Caco-2 (cell line): ENCODE measurements at regions not wholly inside any gene's neighbourhood (a gene's known extent, or its start where the extent isn't known, plus 50 kb on each side); places are given as distances from the start of the nearest gene placed in this dataset.
"Not testable (repeated sequence)": the region's sequence is repeated elsewhere in the genome, so short reads cannot be mapped to it uniquely, and the experiment has no call there.

Experiments used
- BruUV-seq: library from RNA; stranded (reverse); fragments of 400-500 nt; replicated peaks from 2 replicates; lab custom pipeline; 2021; lab: Mats Ljungman, UMichigan
- CTCF ChIA-PET: fragments of 300-600 bp; sonication (Branson Sonifier 250); formaldehyde crosslinking; loops from one replicate; lab custom pipeline; 2022; ENCODE audit warnings: antibody characterized with exemption; lab: Charles Lee
- POLR2A ChIA-PET: fragments of 300-600 bp; sonication (Branson Sonifier 250); formaldehyde crosslinking; loops from one replicate; lab custom pipeline; 2022; ENCODE audit warnings: antibody characterized with exemption; lab: Charles Lee
- DNase-seq, 2 experiments: peaks; one replicate each; pipeline versions ENCODE4 v3.0.0 to v3.0.0-alpha.2; 2020 to 2022
- H3K27me3 ChIP-seq: replicated peaks from 2 replicates; pipeline ENCODE4 v1.6.0; 2011; ENCODE audit warnings: low read length; ENCODE audit not compliant: control insufficient read depth, insufficient read depth
- H3K36me3 ChIP-seq: 2 replicates; pipeline ENCODE4 v1.5.1; 2011; ENCODE audit warnings: low read length; ENCODE audit not compliant: control insufficient read depth, insufficient read depth
- H3K4me1 ChIP-seq: fragments of 250-450 bp; sonication (Bioruptor Pico); 2 replicates; pipeline ENCODE4 v1.5.1; 2020; ENCODE audit warnings: mild to moderate bottlenecking
- H3K4me3 ChIP-seq: 2 replicates; pipeline ENCODE4 v1.5.1; 2011; ENCODE audit warnings: low read depth, mild to moderate bottlenecking, control low read depth, low read length
- H3K9me3 ChIP-seq: fragments of 250-450 bp; sonication (Bioruptor Pico); 2 replicates; pipeline ENCODE4 v1.5.1; 2020; ENCODE audit warnings: mild to moderate bottlenecking, moderate library complexity
- H3K27ac Mint-ChIP-seq: one replicate; pipeline ENCODE4 v1.8.0; 2022; ENCODE audit warnings: mixed read lengths; ENCODE audit not compliant: unreplicated experiment
- H3K27me3 Mint-ChIP-seq: one replicate; pipeline ENCODE4 v1.8.0; 2022; ENCODE audit warnings: mixed read lengths; ENCODE audit not compliant: insufficient read depth, unreplicated experiment
- H3K36me3 Mint-ChIP-seq: one replicate; pipeline ENCODE4 v1.8.0; 2022; ENCODE audit warnings: mild to moderate bottlenecking, mixed read lengths; ENCODE audit not compliant: insufficient read depth, unreplicated experiment
- H3K4me1 Mint-ChIP-seq: one replicate; pipeline ENCODE4 v1.8.0; 2022; ENCODE audit warnings: low read depth, mixed read lengths; ENCODE audit not compliant: unreplicated experiment
- H3K4me3 Mint-ChIP-seq: one replicate; pipeline ENCODE4 v1.8.0; 2022; ENCODE audit warnings: mild to moderate bottlenecking, moderate library complexity, mixed read lengths; ENCODE audit not compliant: unreplicated experiment
- H3K9me3 Mint-ChIP-seq: one replicate; pipeline ENCODE4 v1.8.0; 2022; ENCODE audit warnings: mixed read lengths; ENCODE audit not compliant: unreplicated experiment
- intact Hi-C: fragments of 100-400 bp; cut with micrococcal nuclease; formaldehyde crosslinking; loops from one replicate; pipeline ENCODE4 v1.10.0; 2022; ENCODE audit not compliant: unreplicated experiment
- TF ChIP-seq, protein P1 (sequence below), 2 experiments: fragments of 200-600 bp in 1 of 2; IDR thresholded peaks; 1 replicate in 1 of 2; 2 replicates in 1 of 2; pipeline versions ENCODE4 v1.5.1 to v1.8.0; 2011 to 2022; ENCODE audit warnings: antibody characterized with exemption in 1 of 2, control low read depth in 1 of 2, inconsistent platforms in 1 of 2, low read depth in 1 of 2, low read length in 1 of 2, mild to moderate bottlenecking in 1 of 2, moderate library complexity in 1 of 2; ENCODE audit not compliant: insufficient read depth in 1 of 2, severe bottlenecking in 1 of 2, unreplicated experiment in 1 of 2

DNA sequence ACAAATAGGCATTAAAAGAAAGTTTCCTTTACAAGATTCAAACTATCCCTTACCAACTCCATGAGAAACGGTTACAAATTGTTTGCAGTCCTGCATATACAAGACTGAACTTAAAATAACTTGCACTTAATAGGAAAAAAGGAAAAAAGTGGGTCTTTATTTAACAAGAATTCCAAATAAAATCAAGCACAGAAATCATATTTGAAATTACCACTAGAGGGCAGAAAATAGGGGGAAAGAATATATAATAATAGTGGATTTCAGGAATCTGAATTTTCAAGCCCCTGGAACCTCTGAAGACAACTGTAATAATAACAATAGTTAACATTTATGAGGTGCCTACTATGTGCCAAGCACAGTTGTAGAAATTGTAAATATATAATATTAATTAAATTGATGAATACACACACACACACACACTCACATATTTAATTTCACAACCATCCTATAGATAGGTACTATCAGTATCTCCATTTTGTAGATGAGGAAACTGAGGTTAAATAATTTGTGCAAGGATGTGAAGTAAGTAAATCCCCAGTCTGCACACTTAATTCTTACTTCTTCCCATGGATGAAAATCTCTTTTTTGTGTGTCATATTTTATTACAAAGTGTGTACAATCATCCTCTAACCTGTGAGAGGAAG is 262.6 kb downstream of the SRGAP2C start:
- H3K4me3 ChIP-seq, H3K27me3 ChIP-seq, H3K36me3 ChIP-seq, H3K36me3 Mint-ChIP-seq, H3K9me3 ChIP-seq, BruUV-seq, DNase-seq, H3K4me3 Mint-ChIP-seq, H3K9me3 Mint-ChIP-seq, CTCF ChIA-PET, intact Hi-C loops, H3K27ac Mint-ChIP-seq, H3K4me1 ChIP-seq, H3K27me3 Mint-ChIP-seq, H3K4me1 Mint-ChIP-seq, POLR2A ChIA-PET: not testable (repeated sequence)
- TF ChIP-seq, protein P1, sequence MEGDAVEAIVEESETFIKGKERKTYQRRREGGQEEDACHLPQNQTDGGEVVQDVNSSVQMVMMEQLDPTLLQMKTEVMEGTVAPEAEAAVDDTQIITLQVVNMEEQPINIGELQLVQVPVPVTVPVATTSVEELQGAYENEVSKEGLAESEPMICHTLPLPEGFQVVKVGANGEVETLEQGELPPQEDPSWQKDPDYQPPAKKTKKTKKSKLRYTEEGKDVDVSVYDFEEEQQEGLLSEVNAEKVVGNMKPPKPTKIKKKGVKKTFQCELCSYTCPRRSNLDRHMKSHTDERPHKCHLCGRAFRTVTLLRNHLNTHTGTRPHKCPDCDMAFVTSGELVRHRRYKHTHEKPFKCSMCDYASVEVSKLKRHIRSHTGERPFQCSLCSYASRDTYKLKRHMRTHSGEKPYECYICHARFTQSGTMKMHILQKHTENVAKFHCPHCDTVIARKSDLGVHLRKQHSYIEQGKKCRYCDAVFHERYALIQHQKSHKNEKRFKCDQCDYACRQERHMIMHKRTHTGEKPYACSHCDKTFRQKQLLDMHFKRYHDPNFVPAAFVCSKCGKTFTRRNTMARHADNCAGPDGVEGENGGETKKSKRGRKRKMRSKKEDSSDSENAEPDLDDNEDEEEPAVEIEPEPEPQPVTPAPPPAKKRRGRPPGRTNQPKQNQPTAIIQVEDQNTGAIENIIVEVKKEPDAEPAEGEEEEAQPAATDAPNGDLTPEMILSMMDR (IDR thresholded peaks at IDR 0.05; ENCODE audit: insufficient read depth in 1 of 2, low read depth in 1 of 2, low read length in 1 of 2, severe bottlenecking in 1 of 2, unreplicated experiment in 1 of 2) = peak in 1 of 2 experiments; percentile 11

DNA sequence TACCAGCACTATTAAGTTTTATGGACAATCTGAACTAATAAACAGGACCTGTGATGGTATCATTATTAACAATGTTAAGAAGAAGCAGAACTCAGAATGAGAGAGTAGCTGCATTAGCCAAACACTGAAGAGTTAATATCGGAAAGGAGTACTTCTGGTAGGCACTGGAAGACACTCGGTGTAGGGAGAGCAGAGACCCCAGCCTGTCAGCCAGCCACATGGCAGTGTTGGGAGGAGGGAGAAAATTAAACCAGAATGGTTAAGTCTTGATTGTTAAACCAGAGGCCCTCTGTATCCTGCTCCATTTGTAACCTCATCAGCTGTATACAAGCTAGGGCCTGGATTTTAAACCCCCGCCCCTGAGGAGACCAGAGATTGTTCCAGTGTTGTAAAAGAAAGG is 263.3 kb downstream of the SRGAP2C start:
- CTCF ChIA-PET, H3K4me1 ChIP-seq, BruUV-seq, H3K9me3 Mint-ChIP-seq, H3K27me3 Mint-ChIP-seq, H3K27ac Mint-ChIP-seq, H3K4me1 Mint-ChIP-seq, POLR2A ChIA-PET, H3K9me3 ChIP-seq, intact Hi-C loops, DNase-seq, H3K36me3 Mint-ChIP-seq, H3K4me3 ChIP-seq, H3K36me3 ChIP-seq, H3K27me3 ChIP-seq, H3K4me3 Mint-ChIP-seq: not testable (repeated sequence)

DNA sequence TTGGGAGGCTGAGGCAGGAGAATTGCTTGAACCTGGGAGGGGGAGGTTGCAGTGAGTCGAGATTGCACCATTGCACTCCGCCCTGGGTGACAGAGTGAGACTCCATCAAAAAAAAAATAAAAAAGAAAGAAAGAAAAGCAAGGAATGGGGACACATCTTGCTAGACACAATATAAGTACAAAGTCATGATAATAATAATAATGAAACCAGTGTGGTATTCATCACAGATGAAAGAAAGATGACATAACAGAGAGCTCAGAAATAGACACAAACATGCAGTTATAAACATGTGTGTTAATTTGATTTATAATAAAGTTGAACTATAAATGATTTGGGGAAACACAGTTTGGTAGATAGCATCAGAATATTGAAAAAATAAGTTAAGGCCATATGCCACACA is 264.1 kb downstream of the SRGAP2C start:
- Mint-ChIP-seq H3K27ac (no peak overlapping the region), H3K9me3 (no peaks in the 10 kb centered on the region), H3K4me3 (no peak overlapping the region), H3K4me1 (no peaks in the 10 kb centered on the region), H3K27me3 (peaks cover 5% of the 10 kb centered on the region), H3K36me3 (no peaks in the 10 kb centered on the region)
- intact Hi-C loops = no loop called here
- H3K36me3 ChIP-seq = no peaks in the 10 kb centered on the region
- POLR2A ChIA-PET = no interaction called here
- TF ChIP-seq, protein P1 (IDR thresholded peaks at IDR 0.05; ENCODE audit: insufficient read depth in 1 of 2, low read depth in 1 of 2, low read length in 1 of 2, severe bottlenecking in 1 of 2, unreplicated experiment in 1 of 2) = no peak
- H3K4me3 ChIP-seq = no peak overlapping the region
- no peaks in the 10 kb centered on the region for H3K27me3 ChIP-seq
- CTCF ChIA-PET = no interaction called here
- DNase-seq = no peak
- H3K9me3 ChIP-seq = no peaks in the 10 kb centered on the region
- no peaks in the 10 kb centered on the region for H3K4me1 ChIP-seq
- no TSS peak for BruUV-seq
